DOHH2 (cell line): ENCODE measurements at regions not wholly inside any gene's neighbourhood (a gene's known extent, or its start where the extent isn't known, plus 50 kb on each side); places are given as distances from the start of the nearest gene placed in this dataset.

Experiments used
- EZH2phosphoT487 ChIP-seq: fragments of 200-600 bp; sonication (generic); IDR thresholded peaks from 2 replicates; pipeline ENCODE4 v1.6.1; 2017; ENCODE audit warnings: borderline replicate concordance, mild to moderate bottlenecking, antibody characterized with exemption, low read length, moderate library complexity, mixed read lengths
- TF ChIP-seq, protein P1 (sequence below): fragments of 200-600 bp; sonication (generic); IDR thresholded peaks from one replicate; pipeline ENCODE4 v1.5.1; 2014; ENCODE audit warnings: antibody characterized with exemption, mild to moderate bottlenecking, low read depth, low read length; ENCODE audit not compliant: poor library complexity, severe bottlenecking

GRCh38 chr2:74739129-74739528 lies 85.1 kb downstream of the SEMA4F start:
- TF ChIP-seq, protein P1, sequence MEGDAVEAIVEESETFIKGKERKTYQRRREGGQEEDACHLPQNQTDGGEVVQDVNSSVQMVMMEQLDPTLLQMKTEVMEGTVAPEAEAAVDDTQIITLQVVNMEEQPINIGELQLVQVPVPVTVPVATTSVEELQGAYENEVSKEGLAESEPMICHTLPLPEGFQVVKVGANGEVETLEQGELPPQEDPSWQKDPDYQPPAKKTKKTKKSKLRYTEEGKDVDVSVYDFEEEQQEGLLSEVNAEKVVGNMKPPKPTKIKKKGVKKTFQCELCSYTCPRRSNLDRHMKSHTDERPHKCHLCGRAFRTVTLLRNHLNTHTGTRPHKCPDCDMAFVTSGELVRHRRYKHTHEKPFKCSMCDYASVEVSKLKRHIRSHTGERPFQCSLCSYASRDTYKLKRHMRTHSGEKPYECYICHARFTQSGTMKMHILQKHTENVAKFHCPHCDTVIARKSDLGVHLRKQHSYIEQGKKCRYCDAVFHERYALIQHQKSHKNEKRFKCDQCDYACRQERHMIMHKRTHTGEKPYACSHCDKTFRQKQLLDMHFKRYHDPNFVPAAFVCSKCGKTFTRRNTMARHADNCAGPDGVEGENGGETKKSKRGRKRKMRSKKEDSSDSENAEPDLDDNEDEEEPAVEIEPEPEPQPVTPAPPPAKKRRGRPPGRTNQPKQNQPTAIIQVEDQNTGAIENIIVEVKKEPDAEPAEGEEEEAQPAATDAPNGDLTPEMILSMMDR, result no peak
- no peak for TF ChIP-seq EZH2phosphoT487
